Liver (tissue), 3 donors: ENCODE measurements at regions not wholly inside any gene's neighbourhood (a gene's known extent, or its start where the extent isn't known, plus 50 kb on each side); places are given as distances from the start of the nearest gene placed in this dataset.

Experiments
- ATF3 ChIP-seq: IDR thresholded peaks from 2 replicates; pipeline ENCODE4 v1.6.1; 2016; ENCODE audit warnings: antibody characterized with exemption
- FOXA1 ChIP-seq: IDR thresholded peaks from 2 replicates; pipeline ENCODE4 v1.6.1; 2016; ENCODE audit warnings: antibody characterized with exemption
- GABPA ChIP-seq, 2 donors: IDR thresholded peaks in 1 of 2; conservative IDR thresholded peaks in 1 of 2; 2 replicates each; pipeline ENCODE4 v1.6.1; 2016; ENCODE audit warnings: antibody characterized with exemption in 2 of 2, mild to moderate bottlenecking in 1 of 2, moderate library complexity in 1 of 2
- HNF4G ChIP-seq: IDR thresholded peaks from 2 replicates; pipeline ENCODE4 v1.6.1; 2016; ENCODE audit warnings: antibody characterized with exemption
- JUND ChIP-seq, 2 donors: IDR thresholded peaks; 2 replicates each; pipeline ENCODE4 v1.6.1; 2016; ENCODE audit warnings: antibody characterized with exemption in 2 of 2
- NR2F2 ChIP-seq: IDR thresholded peaks from 2 replicates; pipeline ENCODE4 v1.6.1; 2016; ENCODE audit warnings: antibody characterized with exemption
- RAD21 ChIP-seq, 2 donors: IDR thresholded peaks; 2 replicates each; pipeline ENCODE4 v1.6.1; 2016; ENCODE audit warnings: antibody characterized with exemption in 2 of 2, mild to moderate bottlenecking in 2 of 2
- SP1 ChIP-seq: IDR thresholded peaks from 2 replicates; pipeline ENCODE4 v1.6.1; 2018; ENCODE audit warnings: antibody characterized with exemption, mild to moderate bottlenecking
- YY1 ChIP-seq: IDR thresholded peaks from 2 replicates; pipeline ENCODE4 v1.6.1; 2016; ENCODE audit warnings: antibody characterized with exemption, mild to moderate bottlenecking
- TF ChIP-seq, protein P1 (sequence below): fragments of 150-350 bp; IDR thresholded peaks from 2 replicates; pipeline ENCODE4 v1.5.1; 2017; ENCODE audit warnings: improper control_type of control experiment, low read depth, low read length; ENCODE audit not compliant: missing input control
- TF ChIP-seq, protein P2 (sequence below): IDR thresholded peaks from 2 replicates; pipeline ENCODE4 v1.6.1; 2016; ENCODE audit warnings: antibody characterized with exemption, mild to moderate bottlenecking
- donor health status: healthy.
- donor health status: healthy.

GRCh38 chr4:38254825-38255224 lies 294.6 kb downstream of the PTTG2 start:
- TF ChIP-seq, protein P1, sequence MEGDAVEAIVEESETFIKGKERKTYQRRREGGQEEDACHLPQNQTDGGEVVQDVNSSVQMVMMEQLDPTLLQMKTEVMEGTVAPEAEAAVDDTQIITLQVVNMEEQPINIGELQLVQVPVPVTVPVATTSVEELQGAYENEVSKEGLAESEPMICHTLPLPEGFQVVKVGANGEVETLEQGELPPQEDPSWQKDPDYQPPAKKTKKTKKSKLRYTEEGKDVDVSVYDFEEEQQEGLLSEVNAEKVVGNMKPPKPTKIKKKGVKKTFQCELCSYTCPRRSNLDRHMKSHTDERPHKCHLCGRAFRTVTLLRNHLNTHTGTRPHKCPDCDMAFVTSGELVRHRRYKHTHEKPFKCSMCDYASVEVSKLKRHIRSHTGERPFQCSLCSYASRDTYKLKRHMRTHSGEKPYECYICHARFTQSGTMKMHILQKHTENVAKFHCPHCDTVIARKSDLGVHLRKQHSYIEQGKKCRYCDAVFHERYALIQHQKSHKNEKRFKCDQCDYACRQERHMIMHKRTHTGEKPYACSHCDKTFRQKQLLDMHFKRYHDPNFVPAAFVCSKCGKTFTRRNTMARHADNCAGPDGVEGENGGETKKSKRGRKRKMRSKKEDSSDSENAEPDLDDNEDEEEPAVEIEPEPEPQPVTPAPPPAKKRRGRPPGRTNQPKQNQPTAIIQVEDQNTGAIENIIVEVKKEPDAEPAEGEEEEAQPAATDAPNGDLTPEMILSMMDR: no peak
- TF ChIP-seq JUND (IDR thresholded peaks at IDR 0.05) (no peak), RAD21 (IDR thresholded peaks at IDR 0.05) (no peak), ATF3 (no peak), SP1 (no peak), NR2F2 (no peak), GABPA (IDR thresholded peaks at IDR 0.05 in 1 of 2, conservative IDR thresholded peaks at IDR 0.05 in 1 of 2) (no peak), FOXA1 (no peak), YY1 (no peak), HNF4G (no peak)
- TF ChIP-seq, protein P2, sequence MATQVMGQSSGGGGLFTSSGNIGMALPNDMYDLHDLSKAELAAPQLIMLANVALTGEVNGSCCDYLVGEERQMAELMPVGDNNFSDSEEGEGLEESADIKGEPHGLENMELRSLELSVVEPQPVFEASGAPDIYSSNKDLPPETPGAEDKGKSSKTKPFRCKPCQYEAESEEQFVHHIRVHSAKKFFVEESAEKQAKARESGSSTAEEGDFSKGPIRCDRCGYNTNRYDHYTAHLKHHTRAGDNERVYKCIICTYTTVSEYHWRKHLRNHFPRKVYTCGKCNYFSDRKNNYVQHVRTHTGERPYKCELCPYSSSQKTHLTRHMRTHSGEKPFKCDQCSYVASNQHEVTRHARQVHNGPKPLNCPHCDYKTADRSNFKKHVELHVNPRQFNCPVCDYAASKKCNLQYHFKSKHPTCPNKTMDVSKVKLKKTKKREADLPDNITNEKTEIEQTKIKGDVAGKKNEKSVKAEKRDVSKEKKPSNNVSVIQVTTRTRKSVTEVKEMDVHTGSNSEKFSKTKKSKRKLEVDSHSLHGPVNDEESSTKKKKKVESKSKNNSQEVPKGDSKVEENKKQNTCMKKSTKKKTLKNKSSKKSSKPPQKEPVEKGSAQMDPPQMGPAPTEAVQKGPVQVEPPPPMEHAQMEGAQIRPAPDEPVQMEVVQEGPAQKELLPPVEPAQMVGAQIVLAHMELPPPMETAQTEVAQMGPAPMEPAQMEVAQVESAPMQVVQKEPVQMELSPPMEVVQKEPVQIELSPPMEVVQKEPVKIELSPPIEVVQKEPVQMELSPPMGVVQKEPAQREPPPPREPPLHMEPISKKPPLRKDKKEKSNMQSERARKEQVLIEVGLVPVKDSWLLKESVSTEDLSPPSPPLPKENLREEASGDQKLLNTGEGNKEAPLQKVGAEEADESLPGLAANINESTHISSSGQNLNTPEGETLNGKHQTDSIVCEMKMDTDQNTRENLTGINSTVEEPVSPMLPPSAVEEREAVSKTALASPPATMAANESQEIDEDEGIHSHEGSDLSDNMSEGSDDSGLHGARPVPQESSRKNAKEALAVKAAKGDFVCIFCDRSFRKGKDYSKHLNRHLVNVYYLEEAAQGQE: no peak
